ENCODE measurements at regions not wholly inside any gene's neighbourhood (a gene's known extent, or its start where the extent isn't known, plus 50 kb on each side); places are given as distances from the start of the nearest gene placed in this dataset.
A peak's percentile ranks its signal among the peaks of the same experiment; 100 is the strongest.

- TF ChIP-seq CTCF (IDR thresholded peaks at IDR 0.05; ENCODE audit: low read depth, low read length): no peak
- in situ Hi-C loops (cut with HindIII; ENCODE audit: low sequenced_read_pairs): no loop called here
- peak; percentile 40 for DNase-seq (ENCODE audit: low read depth, low spot score)
- H3K4me3 ChIP-seq (ENCODE audit: low read depth, low read length): no peak overlapping the region
These were observed 292.0 kb upstream of the CCDC54 start for GRCh38 chr3:107085261-107085660.

- in situ Hi-C loops (cut with HindIII; ENCODE audit: low sequenced_read_pairs): no loop called here
- no peak for DNase-seq (ENCODE audit: low read depth, low spot score)
- TF ChIP-seq CTCF (IDR thresholded peaks at IDR 0.05; ENCODE audit: low read depth, low read length): no peak
- H3K4me3 ChIP-seq (ENCODE audit: low read depth, low read length): no peak overlapping the region
These were observed 285.1 kb upstream of the CCDC54 start for GRCh38 chr3:107092121-107092520.

- in situ Hi-C loops (cut with HindIII; ENCODE audit: low sequenced_read_pairs): no loop called here
- H3K4me3 ChIP-seq (ENCODE audit: low read depth, low read length): no peak overlapping the region
- DNase-seq (ENCODE audit: low read depth, low spot score): no peak
- TF ChIP-seq CTCF (IDR thresholded peaks at IDR 0.05; ENCODE audit: low read depth, low read length): no peak
These were observed 278.4 kb upstream of the CCDC54 start for GRCh38 chr3:107098864-107099263.

- no peak for TF ChIP-seq CTCF (IDR thresholded peaks at IDR 0.05; ENCODE audit: low read depth, low read length)
- no peak overlapping the region for H3K4me3 ChIP-seq (ENCODE audit: low read depth, low read length)
- no peak for DNase-seq (ENCODE audit: low read depth, low spot score)
- in situ Hi-C loops (cut with HindIII; ENCODE audit: low sequenced_read_pairs): no loop called here
These were observed 277.1 kb upstream of the CCDC54 start for GRCh38 chr3:107100137-107100536.

GRCh38 chr3:107100573-107100972 is 276.7 kb upstream of the CCDC54 start:
- no peak for DNase-seq (ENCODE audit: low read depth, low spot score)
- H3K4me3 ChIP-seq (ENCODE audit: low read depth, low read length): no peak overlapping the region
- TF ChIP-seq CTCF (IDR thresholded peaks at IDR 0.05; ENCODE audit: low read depth, low read length): no peak
- in situ Hi-C loops (cut with HindIII; ENCODE audit: low sequenced_read_pairs): no loop called here

- DNase-seq (ENCODE audit: low read depth, low spot score): no peak
- H3K4me3 ChIP-seq (ENCODE audit: low read depth, low read length): no peak overlapping the region
- in situ Hi-C loops (cut with HindIII; ENCODE audit: low sequenced_read_pairs): no loop called here
- TF ChIP-seq CTCF (IDR thresholded peaks at IDR 0.05; ENCODE audit: low read depth, low read length): no peak
These were observed 273.5 kb upstream of the CCDC54 start for GRCh38 chr3:107103786-107104185.

GRCh38 chr3:107106316-107106715 is 270.9 kb upstream of the CCDC54 start:
- in situ Hi-C loops (cut with HindIII; ENCODE audit: low sequenced_read_pairs): no loop called here
- peak; percentile 70 for DNase-seq (ENCODE audit: low read depth, low spot score)
- no peak for TF ChIP-seq CTCF (IDR thresholded peaks at IDR 0.05; ENCODE audit: low read depth, low read length)
- no peak overlapping the region for H3K4me3 ChIP-seq (ENCODE audit: low read depth, low read length)
